Limb (tissue), 2 donors: ENCODE measurements at regions not wholly inside any gene's neighbourhood (a gene's known extent, or its start where the extent isn't known, plus 50 kb on each side); places are given as distances from the start of the nearest gene placed in this dataset.
"Not testable (repeated sequence)": the region's sequence is repeated elsewhere in the genome, so short reads cannot be mapped to it uniquely, and the experiment has no call there.

ENCODE experiments used
- DNase-seq, 2 donors: peaks; one replicate each; pipeline ENCODE4 v3.0.0-alpha.2; 2016; ENCODE audit errors: extremely low spot score in 2 of 2

DNA sequence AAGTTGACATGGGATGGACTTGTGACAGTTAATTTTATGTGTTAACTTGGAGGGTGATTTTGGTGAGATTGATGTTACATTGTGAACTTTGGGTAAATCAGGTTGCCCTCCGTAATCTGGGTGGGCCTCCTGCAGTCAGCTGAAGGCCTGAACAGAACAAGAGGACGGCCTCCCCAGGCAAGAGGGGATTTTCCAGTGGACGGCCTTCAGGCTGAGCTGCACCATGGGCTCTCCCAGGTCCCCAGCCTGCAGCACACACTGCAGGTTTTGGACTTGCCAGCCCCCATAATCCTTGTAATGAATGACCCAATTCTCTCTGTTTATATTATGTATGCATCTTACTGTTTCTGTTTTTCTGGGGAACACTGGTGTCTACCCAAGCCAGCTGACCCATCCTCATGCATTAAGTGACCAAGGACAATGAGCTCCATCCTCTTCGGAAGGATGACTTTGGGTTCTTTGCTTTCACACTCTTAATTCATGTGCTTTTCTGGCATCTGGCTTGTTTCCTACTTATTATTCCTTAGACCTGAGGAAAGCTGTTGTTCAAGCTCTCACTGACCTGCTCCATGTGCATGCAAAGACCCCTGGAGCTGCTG, 64.2 kb downstream of the DACT2 start:
- no peak for DNase-seq

GRCh38 chr6:168252267-168252666, 67.3 kb downstream of the DACT2 start:
- DNase-seq: no peak

DNA sequence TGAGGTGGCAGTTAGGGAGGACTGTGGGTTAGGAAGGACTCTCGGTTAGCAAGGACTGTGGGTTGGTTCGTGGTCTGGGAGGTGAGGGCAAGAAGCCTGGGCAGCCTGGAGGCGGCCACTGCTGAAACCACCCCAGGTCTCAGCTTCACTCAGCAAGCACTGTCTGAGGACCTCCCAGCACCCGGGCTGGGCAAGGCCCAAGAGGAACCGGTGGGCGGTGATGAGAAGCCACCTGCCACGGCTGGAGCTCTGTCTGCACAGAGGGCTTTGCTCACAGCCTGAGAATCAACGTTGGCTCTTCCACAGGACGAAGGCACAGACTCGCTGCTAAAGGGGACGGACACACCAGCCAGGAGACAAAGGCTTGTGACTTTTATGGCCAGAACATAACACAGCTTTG, 69.3 kb downstream of the DACT2 start:
- no peak for DNase-seq

DNA sequence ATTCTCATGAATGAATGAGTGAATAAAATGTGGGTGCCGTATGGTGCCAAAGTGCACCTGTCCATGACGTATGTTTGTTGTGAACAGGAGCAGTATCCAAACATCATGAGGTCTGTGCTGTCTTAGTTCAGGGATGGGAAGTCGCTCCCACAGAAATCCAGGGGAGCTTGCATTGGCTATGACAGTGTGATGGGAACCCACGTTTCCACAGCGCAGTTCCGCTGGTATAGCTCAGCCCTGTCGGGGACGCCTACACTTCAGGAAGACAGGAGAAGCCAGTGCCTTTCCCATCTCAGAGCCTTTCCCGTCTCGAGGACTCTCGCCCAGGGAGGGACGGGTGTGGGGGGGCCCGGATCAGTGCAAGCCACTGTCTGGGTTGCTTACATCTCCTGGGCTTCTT, 69.8 kb downstream of the DACT2 start:
- DNase-seq: no peak

DNA sequence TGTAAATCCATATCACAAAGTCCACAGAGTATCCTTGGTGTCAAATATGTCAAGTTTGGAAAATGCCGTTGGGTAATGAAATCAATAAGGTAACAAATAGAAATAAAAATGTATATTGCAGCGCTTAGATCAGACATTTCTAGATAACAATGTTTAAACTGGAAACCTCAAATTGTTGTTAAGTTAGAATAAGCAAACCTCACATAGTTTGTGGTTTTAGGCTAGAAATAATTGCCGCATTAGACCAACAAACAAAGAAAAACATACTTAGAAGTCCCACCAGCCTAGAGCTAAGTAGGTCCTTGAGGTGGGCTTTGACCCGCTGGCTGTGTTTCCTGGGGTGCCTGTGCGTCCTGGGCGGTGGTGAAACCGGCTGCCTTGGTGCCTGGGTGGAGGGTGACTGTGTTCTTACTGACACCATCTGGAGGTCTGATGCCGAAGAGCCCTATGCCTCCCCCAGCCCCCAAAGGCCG, 71.4 kb downstream of the DACT2 start:
- DNase-seq: no peak

- DNase-seq: peak in 1 of 2 donors; percentile 63
Measured at GRCh38 chr6:168247443-168248147, 72.0 kb downstream of the DACT2 start.

DNA sequence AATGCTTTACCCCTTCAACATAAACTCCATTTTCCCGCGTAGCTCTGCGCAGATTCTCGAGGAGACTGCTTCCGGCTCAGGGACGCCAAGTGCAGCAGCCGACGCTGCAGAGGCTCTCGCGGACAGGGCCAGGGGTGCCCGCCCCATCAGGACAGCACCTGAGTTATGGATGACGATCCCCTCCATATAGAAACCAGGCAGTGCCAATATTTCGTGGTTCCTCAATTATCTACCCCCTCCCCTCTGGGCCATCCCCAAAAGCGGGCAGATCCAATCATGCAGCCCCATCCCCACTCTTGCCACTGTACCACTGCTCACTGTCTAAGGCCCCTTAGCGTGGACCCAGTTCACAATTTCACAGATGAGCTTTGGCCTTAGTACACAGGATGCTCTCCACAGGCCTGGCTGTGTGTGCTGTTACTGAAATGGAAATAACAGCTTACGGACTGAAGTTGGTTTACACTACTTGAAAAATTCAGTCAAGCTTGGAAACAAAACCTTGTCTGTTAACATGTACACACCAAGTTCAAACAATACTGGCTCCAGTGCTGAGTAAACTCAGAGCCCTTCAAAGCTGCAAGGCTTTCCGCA, 74.5 kb downstream of the DACT2 start:
- no peak for DNase-seq

- DNase-seq: no peak
Measured at GRCh38 chr6:168243812-168244376, 75.7 kb downstream of the DACT2 start.

GRCh38 chr6:168242940-168243225, 76.7 kb downstream of the DACT2 start:
- no peak for DNase-seq

DNA sequence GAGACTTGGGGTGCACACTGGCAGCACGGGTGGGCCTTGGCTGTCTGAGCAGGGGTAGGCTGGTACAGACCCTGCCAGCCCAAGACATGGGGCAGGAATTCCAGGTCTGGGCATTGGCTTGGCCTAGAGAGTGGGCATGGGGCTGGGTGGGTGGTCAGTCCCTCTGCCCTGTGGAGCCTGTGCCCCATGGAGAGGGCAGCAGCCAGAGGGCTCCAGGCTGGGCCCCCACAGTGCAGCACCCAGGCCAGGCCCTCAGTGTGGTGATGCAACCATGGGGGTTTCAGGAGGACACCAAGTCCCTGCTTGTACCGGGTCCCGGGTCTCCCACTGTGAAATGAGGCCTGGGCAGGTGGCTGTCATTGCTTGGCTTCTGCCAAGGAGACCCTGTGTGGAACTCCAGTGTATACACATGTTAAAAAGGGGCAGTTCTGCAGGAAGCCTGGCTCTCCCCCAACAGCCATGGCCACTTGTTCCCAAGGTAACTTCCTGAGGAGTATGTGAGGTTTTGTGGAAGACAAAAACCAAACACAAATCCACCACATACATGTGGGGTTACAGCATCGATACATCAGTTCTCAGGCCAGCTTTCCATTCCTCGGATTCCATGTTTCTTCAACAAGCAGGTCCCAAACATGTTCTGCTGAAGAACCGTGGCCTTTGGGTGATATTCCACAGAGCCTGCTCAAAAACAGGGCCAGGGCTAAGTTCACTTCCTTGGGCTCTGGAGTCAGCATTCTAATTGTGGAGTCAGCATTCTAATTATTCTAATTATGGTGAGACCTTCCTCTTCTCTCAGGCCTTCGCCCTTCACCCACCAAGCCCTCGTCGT, 77.3 kb downstream of the DACT2 start:
- DNase-seq: no peak

- DNase-seq: no peak
Measured at GRCh38 chr6:168240160-168240559, 79.4 kb downstream of the DACT2 start.

- no peak for DNase-seq
Measured at GRCh38 chr6:168239044-168239773, 80.4 kb downstream of the DACT2 start.

GRCh38 chr6:168238159-168238909, 81.2 kb downstream of the DACT2 start:
- DNase-seq: no peak

GRCh38 chr6:168233875-168234213, 85.7 kb downstream of the DACT2 start:
- DNase-seq: not testable (repeated sequence)

DNA sequence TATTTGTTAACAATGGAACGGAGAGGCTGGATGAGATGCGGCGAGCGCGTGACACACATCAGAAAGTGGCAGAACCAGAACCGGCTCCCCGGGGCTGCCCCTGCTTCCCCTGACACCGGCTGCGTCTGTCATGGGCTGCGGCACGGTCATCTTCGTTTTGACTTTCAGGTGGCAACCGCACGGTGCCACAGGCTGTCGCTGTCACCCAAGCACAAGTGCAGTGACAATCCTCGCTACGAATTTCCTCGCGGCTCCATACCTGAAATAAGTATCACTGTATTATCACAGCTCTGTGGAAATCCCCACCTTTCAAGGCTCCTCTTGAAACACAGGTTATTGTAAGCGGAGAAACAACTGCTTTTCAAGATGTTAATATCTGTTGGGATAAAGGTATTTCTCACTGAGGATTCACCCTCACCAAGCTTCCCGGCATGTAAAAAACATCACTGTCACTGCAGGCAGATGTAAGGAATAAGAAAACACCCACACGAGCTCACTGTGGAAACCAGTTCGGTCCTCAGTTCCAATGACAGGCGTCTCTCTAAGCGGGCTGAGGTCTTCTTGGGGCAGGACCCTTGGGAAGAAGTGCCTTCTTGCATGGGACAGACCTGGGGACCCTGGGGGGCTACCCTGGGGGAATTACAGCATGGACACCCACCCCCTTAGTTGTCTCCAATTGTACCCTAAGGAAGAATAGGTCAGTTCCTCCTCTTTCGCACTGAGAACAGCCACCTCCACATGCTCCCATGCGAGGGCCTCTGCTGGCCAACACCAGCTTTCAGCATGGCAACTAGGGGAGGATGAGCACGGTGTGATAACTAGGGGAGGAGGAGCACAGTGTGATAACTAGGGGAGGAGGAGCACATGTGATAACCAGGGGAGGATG, 86.3 kb downstream of the DACT2 start:
- no peak for DNase-seq

DNA sequence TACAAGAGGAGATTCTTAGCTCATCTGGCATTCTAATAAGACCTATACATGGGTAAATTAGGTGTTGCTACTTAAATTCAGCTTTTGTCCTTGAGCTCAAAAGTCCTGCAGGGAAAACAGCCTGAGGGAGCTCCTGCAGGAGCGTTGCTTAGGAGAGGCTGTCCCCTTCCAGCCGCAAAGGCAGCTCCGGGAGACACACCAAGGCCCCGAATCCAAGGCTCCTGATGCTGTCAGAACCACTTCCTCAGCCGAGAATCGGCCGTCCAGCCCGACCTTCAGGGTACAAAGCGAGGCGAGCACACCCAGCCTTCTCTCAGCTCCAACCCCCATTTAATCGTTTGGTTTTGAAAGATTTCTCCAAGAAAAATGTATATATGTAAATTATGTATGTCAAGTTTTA, 87.0 kb downstream of the DACT2 start:
- DNase-seq: no peak

DNA sequence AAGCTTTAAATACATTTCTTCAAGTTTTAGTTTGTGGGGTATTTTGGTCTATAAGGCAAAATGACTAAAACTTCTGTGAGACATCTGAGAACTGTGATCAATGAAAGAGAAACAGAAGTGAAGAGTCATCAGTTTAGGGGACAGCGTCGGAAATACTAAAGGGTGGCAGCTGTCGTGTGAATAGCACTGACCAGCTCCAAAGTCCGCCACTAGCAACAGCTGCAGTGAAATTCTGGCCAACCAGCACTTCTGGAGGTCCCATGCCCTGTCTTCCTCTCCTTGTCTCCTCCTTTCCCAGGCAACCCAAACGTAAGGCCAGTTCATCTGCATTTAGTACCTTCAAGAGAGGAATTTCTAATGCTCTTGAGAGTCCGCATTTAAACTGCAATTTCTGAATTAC, 87.5 kb downstream of the DACT2 start:
- no peak for DNase-seq

GRCh38 chr6:168231393-168231957, 88.1 kb downstream of the DACT2 start:
- DNase-seq: no peak

GRCh38 chr6:168229368-168229752, 90.2 kb downstream of the DACT2 start:
- no peak for DNase-seq
